Sigmoid colon (tissue), 6 donors: ENCODE measurements at regions not wholly inside any gene's neighbourhood (a gene's known extent, or its start where the extent isn't known, plus 50 kb on each side); places are given as distances from the start of the nearest gene placed in this dataset.

ENCODE experiments used
- DNase-seq: peaks from one replicate; pipeline ENCODE4 v3.0.0-alpha.2; 2019
- H3K27ac ChIP-seq, 4 donors: fragments of 200-600 bp; sonication (generic); one replicate each; pipeline ENCODE4 v1.5.1; 2016 to 2019; ENCODE audit warnings: mild to moderate bottlenecking in 1 of 4
- H3K27me3 ChIP-seq, 3 donors: fragments of 200-600 bp; sonication (generic); one replicate each; pipeline ENCODE4 v1.5.1; 2019; ENCODE audit warnings: mild to moderate bottlenecking in 1 of 3
- H3K36me3 ChIP-seq, 4 donors: fragments of 200-600 bp; sonication (generic); one replicate each; pipeline ENCODE4 v1.5.1; 2016 to 2019
- H3K4me1 ChIP-seq, 4 donors: fragments of 200-600 bp; sonication (generic); one replicate each; pipeline ENCODE4 v1.5.1; 2017 to 2019
- H3K4me3 ChIP-seq, 4 donors: fragments of 200-600 bp; sonication (generic); one replicate each; pipeline ENCODE4 v1.5.1; 2017 to 2019; ENCODE audit warnings: mild to moderate bottlenecking in 2 of 4, moderate library complexity in 1 of 4
- H3K9me3 ChIP-seq, 4 donors: fragments of 200-600 bp in 3 of 4; sonication (generic) in 3 of 4; one replicate each; pipeline versions ENCODE4 v1.5.1 to v1.6.1; 2013 to 2019
- CTCF ChIP-seq, 4 experiments: fragments of 450-650 bp in 3 of 4; fragments of 200-600 bp in 1 of 4; IDR thresholded peaks; one replicate each; pipeline ENCODE4 v1.5.1; 2016 to 2019; ENCODE audit warnings: antibody characterized with exemption in 4 of 4, mild to moderate bottlenecking in 3 of 4, moderate library complexity in 2 of 4
- EP300 ChIP-seq, 4 donors: sonication (generic); formaldehyde crosslinking; IDR thresholded peaks; one replicate each; pipeline ENCODE4 v1.6.1; 2017; ENCODE audit warnings: antibody characterized with exemption in 4 of 4
- POLR2A ChIP-seq, 2 donors: fragments of 450-650 bp; IDR thresholded peaks; one replicate each; pipeline ENCODE4 v1.6.1; 2016; ENCODE audit warnings: antibody characterized with exemption in 2 of 2, mild to moderate bottlenecking in 2 of 2, moderate library complexity in 2 of 2
- POLR2AphosphoS5 ChIP-seq, 4 donors: sonication (generic); formaldehyde crosslinking; IDR thresholded peaks; one replicate each; pipeline ENCODE4 v1.6.1; 2017; ENCODE audit warnings: antibody characterized with exemption in 4 of 4
- WGBS, 2 donors: extraction: QIAGEN DNeasy Blood & Tissue Kit; methylation state at CpG; one replicate each; pipeline ENCODE4 v1.1.7; 2013; 5-methylcytosine and 5-hydroxymethylcytosine counted together
- intact Hi-C: fragments of 100-400 bp; cut with DNase I; formaldehyde crosslinking; loops from one replicate; pipeline ENCODE4 v1.15.1; 2023
- donor health status: healthy with polysubstance abuse.
- donor health status: healthy.

GRCh38 chr7:98679741-98680140 is 62.7 kb downstream of the NPTX2 start:
- Histone ChIP-seq H3K4me1 (no peaks in the 10 kb centered on the region), H3K27me3 (no peaks in the 10 kb centered on the region), H3K36me3 (no peaks in the 10 kb centered on the region), H3K9me3 (peaks cover 0 to 4% (median 1%) of the 10 kb centered on the region in 4 donors), H3K27ac (no peak overlapping the region), H3K4me3 (no peak overlapping the region)
- WGBS, 2 donors = 43 to 58% methylated on average over 3 of the region's 3 CpGs
- TF ChIP-seq EP300 (IDR thresholded peaks at IDR 0.05) = no peak
- TF ChIP-seq POLR2AphosphoS5 (IDR thresholded peaks at IDR 0.05) = no peak
- intact Hi-C loops = no loop called here
- no peak for DNase-seq

- no peak overlapping the region for H3K4me3 ChIP-seq
- no peak overlapping the region for H3K27ac ChIP-seq
- no peak for TF ChIP-seq POLR2A (IDR thresholded peaks at IDR 0.05)
- TF ChIP-seq CTCF (IDR thresholded peaks at IDR 0.05) = no peak
- TF ChIP-seq POLR2AphosphoS5 (IDR thresholded peaks at IDR 0.05) = no peak
- TF ChIP-seq EP300 (IDR thresholded peaks at IDR 0.05) = no peak
Measured at GRCh38 chr7:98681511-98681910, 64.4 kb downstream of the NPTX2 start.

GRCh38 chr7:98681951-98682350 is 64.9 kb downstream of the NPTX2 start:
- peaks cover 0 to 4% (median 1%) of the 10 kb centered on the region in 4 donors for H3K9me3 ChIP-seq
- no peaks in the 10 kb centered on the region for H3K36me3 ChIP-seq
- H3K4me3 ChIP-seq = no peak overlapping the region
- 21 to 45% methylated on average over 15 of the region's 15 CpGs for WGBS, 2 donors
- no peaks in the 10 kb centered on the region for H3K4me1 ChIP-seq
- TF ChIP-seq CTCF (IDR thresholded peaks at IDR 0.05) = no peak
- TF ChIP-seq POLR2A (IDR thresholded peaks at IDR 0.05) = no peak
- no peak for TF ChIP-seq POLR2AphosphoS5 (IDR thresholded peaks at IDR 0.05)
- TF ChIP-seq EP300 (IDR thresholded peaks at IDR 0.05) = no peak
- H3K27ac ChIP-seq = no peak overlapping the region
- H3K27me3 ChIP-seq = no peaks in the 10 kb centered on the region
- intact Hi-C loops = no loop called here
- no peak for DNase-seq

More at GRCh38 chr7:98681511-98681910, 64.4 kb downstream of the NPTX2 start:
- intact Hi-C loops = no loop called here
- DNase-seq = no peak
- no peaks in the 10 kb centered on the region for H3K27me3 ChIP-seq
- H3K4me1 ChIP-seq = no peaks in the 10 kb centered on the region
- WGBS, 2 donors = 24 to 61% methylated on average over 6 of the region's 6 CpGs
- peaks cover 0 to 4% (median 1%) of the 10 kb centered on the region in 4 donors for H3K9me3 ChIP-seq
- H3K36me3 ChIP-seq = no peaks in the 10 kb centered on the region

GRCh38 chr7:98683514-98683913 is 66.4 kb downstream of the NPTX2 start:
- Histone ChIP-seq H3K27ac (no peak overlapping the region), H3K9me3 (peaks cover 0 to 3% (median 0%) of the 10 kb centered on the region in 4 donors), H3K4me3 (no peak overlapping the region), H3K36me3 (no peaks in the 10 kb centered on the region), H3K4me1 (no peaks in the 10 kb centered on the region), H3K27me3 (no peaks in the 10 kb centered on the region)
- DNase-seq = no peak
- intact Hi-C loops = no loop called here
- no peak for TF ChIP-seq POLR2AphosphoS5 (IDR thresholded peaks at IDR 0.05)
- TF ChIP-seq POLR2A (IDR thresholded peaks at IDR 0.05) = no peak
- no peak for TF ChIP-seq CTCF (IDR thresholded peaks at IDR 0.05)
- no peak for TF ChIP-seq EP300 (IDR thresholded peaks at IDR 0.05)
- WGBS, 2 donors = 51 to 72% methylated on average over 2 of the region's 2 CpGs

GRCh38 chr7:98685541-98685940 is 68.5 kb downstream of the NPTX2 start:
- WGBS, 2 donors = 83 to 84% methylated on average over 8 of the region's 8 CpGs
- intact Hi-C loops = no loop called here
- Histone ChIP-seq H3K36me3 (no peaks in the 10 kb centered on the region), H3K27ac (no peak overlapping the region), H3K4me3 (no peak overlapping the region), H3K4me1 (no peaks in the 10 kb centered on the region), H3K27me3 (no peaks in the 10 kb centered on the region), H3K9me3 (peaks cover 0 to 3% (median 0%) of the 10 kb centered on the region in 4 donors)
- TF ChIP-seq POLR2AphosphoS5 (IDR thresholded peaks at IDR 0.05) (no peak), CTCF (IDR thresholded peaks at IDR 0.05) (no peak)
- DNase-seq = no peak
